HFF-Myc (cell line): ENCODE measurements at regions not wholly inside any gene's neighbourhood (a gene's known extent, or its start where the extent isn't known, plus 50 kb on each side); places are given as distances from the start of the nearest gene placed in this dataset.
"Not testable (repeated sequence)": the region's sequence is repeated elsewhere in the genome, so short reads cannot be mapped to it uniquely, and the experiment has no call there.

Experiments used
- DNase-seq: peaks from one replicate; pipeline ENCODE4 v3.0.0-alpha.2; 2011; ENCODE audit warnings: low read depth; ENCODE audit errors: extremely low read depth
- H3K4me3 ChIP-seq: replicated peaks from 2 replicates; pipeline ENCODE4 v1.5.1; 2011; ENCODE audit warnings: low read depth, mild to moderate bottlenecking, control low read depth, low read length
- CTCF ChIP-seq: IDR thresholded peaks from 2 replicates; pipeline ENCODE4 v1.5.1; 2012; ENCODE audit warnings: mild to moderate bottlenecking, low read depth, low read length, control low read depth; ENCODE audit errors: missing control alignments

GRCh38 chr10:118436742-118437141 is 94.6 kb upstream of the FAM204A start:
- H3K4me3 ChIP-seq, result no peak overlapping the region
- TF ChIP-seq CTCF, result no peak
- no peak for DNase-seq

DNA sequence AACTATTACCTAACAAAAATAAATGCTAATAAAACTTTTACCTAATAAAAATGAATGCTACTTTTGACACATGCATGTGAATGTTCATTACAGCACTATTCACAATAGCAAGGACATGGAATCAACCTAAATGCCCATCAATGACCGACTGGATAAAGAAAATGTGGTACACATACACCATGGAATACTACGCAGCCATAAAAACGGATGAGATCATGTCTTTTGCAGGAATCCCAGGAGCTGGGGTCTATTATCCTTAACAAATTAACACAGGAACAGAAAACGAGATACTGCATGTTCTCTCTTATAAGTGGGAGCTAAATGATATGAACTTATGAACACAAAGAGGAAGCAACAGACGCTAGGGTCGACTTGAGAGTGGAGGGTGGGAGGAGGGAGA is 88.1 kb upstream of the FAM204A start:
- no peak for TF ChIP-seq CTCF
- no peak overlapping the region for H3K4me3 ChIP-seq
- DNase-seq, result no peak

GRCh38 chr10:118423800-118424442 is 81.8 kb upstream of the FAM204A start:
- no peak overlapping the region for H3K4me3 ChIP-seq

DNA sequence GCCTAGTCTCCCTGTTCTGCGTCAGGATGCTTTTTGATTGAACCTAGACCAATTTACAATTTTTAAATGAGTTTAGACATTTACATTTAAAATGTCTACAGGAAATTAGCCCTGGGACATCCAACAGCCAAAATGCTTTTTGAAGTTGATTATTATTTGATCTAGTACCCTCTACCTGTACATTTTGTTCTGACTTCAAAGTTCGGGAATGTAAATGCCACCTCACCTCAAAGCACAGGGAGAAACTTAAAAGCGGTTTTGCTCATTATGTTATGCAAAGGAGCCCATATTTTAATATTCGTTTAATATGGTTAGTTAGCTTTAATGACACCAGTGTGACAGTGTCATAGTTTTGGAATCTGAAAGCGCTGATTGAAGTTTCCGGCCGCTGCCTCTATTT is 80.1 kb upstream of the FAM204A start:
- no peak for DNase-seq
- no peak for TF ChIP-seq CTCF
- H3K4me3 ChIP-seq, result no peak overlapping the region

More at GRCh38 chr10:118423800-118424442, 81.8 kb upstream of the FAM204A start:
- peak; percentile 90 for TF ChIP-seq CTCF
- peak; percentile 80 for DNase-seq

- not testable (repeated sequence) for H3K4me3 ChIP-seq, DNase-seq
Observed at GRCh38 chr10:118420049-118420448, 77.9 kb upstream of the FAM204A start.

DNA sequence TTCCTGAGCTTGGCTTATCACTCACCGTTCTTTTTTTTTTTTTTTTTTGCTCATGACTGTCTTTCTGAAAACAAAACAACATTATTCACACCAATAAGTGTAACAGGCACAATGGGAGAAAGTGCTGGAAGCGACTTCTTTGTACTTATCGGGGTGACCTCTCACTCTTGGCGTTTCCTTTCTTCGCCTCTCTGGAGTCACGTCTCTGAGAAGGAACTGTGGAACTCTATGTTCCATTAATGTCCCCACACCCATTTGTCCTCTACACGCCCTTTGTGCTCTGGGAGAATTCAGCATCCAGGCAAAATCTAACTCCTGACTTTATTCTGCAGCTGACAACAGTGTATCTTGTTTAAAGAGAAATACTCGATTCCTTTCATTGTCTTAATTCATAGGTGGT is 70.8 kb upstream of the FAM204A start:
- DNase-seq, result no peak
- TF ChIP-seq CTCF, result no peak
- H3K4me3 ChIP-seq, result no peak overlapping the region

DNA sequence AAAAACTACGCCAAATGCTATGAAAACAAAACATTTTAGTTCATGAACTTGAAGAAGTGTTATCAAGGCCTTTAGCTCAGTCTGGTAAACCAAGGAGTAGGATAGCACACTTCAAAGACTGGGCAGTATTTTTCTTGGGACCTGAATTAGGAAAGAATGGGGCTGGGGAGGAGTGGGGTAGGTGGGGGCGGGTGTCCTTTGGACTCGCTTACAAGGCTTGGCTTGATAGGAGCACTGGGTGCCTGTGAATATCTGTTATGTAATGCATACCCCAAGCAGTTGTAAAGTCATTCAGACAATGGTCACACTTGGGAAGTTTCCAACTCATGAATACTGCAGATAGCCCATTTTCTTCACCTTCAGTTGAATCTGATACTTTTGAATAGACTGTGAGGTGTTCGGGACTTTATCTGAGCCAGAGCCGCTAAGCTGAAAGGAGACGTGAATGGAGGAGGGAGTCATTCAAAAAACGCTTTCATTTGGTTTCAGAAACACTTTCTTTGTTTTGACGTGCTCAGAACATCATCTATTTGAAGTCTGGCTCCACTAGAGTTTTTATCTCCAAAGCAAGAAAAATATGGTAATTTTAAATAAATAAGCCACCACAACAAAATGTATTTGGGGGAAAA is 70.1 kb upstream of the FAM204A start:
- no peak for DNase-seq
- no peak for TF ChIP-seq CTCF
- H3K4me3 ChIP-seq, result no peak overlapping the region
